GM19438 (cell line): ENCODE measurements at regions not wholly inside any gene's neighbourhood (a gene's known extent, or its start where the extent isn't known, plus 50 kb on each side); places are given as distances from the start of the nearest gene placed in this dataset.
"Not testable (repeated sequence)": the region's sequence is repeated elsewhere in the genome, so short reads cannot be mapped to it uniquely, and the experiment has no call there.

Experiments used
- ATAC-seq: cut with Tn5 transposase; IDR thresholded peaks from one replicate; pipeline ENCODE4 v1.9.1; 2021; ENCODE audit warnings: low read depth; ENCODE audit not compliant: unreplicated experiment

GRCh38 chr17:14590459-14591250 is 289.8 kb downstream of the HS3ST3B1 start:
- no peak for ATAC-seq

GRCh38 chr17:14585099-14585498 is 284.2 kb downstream of the HS3ST3B1 start:
- no peak for ATAC-seq

GRCh38 chr17:14582996-14583395 is 282.1 kb downstream of the HS3ST3B1 start:
- no peak for ATAC-seq

GRCh38 chr17:14581186-14581830 is 280.4 kb downstream of the HS3ST3B1 start:
- ATAC-seq: no peak

- ATAC-seq: no peak
Observed at GRCh38 chr17:14580499-14580898, 279.6 kb downstream of the HS3ST3B1 start.

- ATAC-seq: no peak
Observed at GRCh38 chr17:14579716-14580115, 278.8 kb downstream of the HS3ST3B1 start.

- ATAC-seq: no peak
Observed at GRCh38 chr17:14575471-14575953, 274.6 kb downstream of the HS3ST3B1 start.

- not testable (repeated sequence) for ATAC-seq
Observed at GRCh38 chr17:14560325-14560724, 259.4 kb downstream of the HS3ST3B1 start.

DNA sequence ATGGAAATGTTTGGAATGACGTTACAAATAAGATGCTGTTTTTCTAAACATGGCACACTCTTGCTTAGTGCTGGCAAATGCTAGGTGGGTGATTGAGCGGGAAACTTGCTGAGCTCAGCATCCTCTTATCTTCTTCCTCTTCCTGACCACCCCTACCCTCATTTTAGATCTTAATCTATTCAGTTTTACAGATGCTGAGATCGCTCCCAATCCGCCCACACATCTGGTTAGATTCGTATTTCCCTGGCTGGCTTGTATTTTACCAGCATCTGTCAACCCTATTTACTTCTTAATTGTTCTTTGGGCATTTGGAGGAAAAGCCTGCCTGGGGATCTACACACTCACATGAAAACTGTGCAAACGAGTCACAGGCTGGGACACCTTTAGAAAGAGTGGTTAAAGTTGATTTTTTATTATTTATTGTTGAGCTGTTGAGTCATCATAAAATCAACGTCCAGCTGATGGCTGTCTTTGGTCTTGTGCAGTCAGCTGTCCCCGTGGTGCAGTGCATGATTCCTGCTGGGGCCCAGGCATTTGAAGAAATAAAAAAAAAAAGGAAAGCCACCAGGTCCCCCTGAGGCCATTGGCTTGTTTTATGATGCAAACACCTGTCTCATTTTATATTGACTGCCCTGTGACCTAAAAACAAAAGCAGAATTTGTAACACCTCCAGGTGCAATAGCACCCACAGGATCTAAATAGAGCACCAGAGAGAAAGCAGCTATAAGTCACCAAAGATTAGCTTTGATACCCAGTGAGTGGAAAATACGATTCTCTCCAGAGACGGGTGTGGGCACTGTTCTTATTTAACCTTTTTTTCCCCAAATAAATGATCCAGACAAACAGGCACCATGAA is 258.6 kb downstream of the HS3ST3B1 start:
- ATAC-seq: no peak

- ATAC-seq: no peak
Observed at GRCh38 chr17:14557480-14557879, 256.6 kb downstream of the HS3ST3B1 start.

DNA sequence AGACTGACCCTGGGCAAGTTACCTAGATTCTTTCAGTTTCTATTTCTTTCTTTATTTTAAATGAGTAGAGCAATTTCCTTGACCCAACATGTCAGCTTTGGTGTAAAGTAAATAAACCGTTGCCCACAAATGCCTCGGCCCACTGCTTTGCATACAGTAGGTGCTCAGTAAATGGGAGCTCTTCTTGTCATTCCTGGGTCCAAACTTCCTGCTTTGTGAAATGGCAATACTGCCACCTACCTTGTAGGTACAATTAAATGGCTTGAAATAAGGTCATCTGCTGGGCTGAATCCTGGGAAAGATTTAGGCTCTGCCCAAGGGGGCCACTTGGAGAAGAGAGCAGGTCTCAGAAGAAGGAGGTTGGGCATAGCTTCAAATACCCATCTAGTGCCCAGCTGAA is 253.0 kb downstream of the HS3ST3B1 start:
- no peak for ATAC-seq

GRCh38 chr17:14552306-14552705 is 251.4 kb downstream of the HS3ST3B1 start:
- ATAC-seq: no peak

DNA sequence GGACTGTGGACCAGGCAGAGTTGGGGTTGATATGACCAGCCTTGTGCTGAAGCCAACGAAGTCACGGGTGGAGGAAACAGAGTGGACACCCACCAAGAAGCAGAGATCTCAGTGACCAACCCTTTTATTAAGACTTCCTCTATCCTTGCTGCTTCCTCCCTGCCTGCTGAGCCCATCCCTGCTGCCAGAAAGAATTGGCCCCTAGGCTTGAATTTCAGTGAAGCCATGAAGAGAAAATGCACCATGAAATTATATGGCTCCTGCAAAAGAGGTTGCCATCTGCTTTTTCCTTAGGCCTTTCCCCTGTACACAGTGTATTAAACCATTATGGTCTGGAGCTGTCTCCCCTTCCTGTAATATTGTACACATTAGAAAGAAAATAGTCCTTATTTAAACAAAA is 246.7 kb downstream of the HS3ST3B1 start:
- no peak for ATAC-seq

DNA sequence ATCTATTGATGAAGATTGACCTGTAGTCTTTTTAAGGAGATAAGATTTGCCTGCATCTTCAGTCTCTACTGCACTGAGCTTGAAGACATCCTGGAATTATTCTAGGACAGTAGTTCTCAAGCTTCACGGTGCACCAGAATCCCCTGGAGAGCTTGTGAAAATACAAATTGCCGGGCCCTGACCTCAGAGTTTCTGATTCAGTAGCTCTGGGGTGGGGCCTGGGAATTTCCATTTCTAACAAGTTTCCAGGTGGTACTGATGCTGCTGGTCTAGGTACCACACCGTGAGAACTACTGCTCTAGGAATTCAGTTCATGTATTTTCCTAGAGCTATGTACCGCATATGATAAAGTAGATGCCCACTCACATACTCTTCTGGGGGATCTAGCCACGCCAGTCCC is 246.1 kb downstream of the HS3ST3B1 start:
- ATAC-seq: no peak

- ATAC-seq: no peak
Observed at GRCh38 chr17:14545156-14545906, 244.4 kb downstream of the HS3ST3B1 start.

DNA sequence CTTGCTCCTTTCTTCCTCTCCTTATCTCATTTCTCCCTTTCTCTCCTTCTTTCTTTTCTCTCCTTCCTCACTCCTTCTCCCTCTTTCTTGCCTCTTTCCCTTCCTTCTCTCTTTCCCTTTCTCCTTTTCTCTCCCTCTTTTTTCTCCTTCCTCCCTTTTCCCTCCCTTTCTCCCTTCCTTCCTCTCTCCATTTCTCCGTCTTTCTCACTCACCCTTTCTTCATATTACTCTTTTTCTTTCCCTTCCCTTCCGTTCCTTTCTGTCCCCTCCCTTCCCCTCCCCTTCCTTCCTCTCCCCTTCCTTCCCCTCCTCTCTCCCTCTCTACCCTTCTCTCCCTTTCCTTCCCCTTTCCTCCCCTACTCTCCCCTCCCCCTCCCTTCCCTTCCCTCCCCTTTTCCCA is 240.8 kb downstream of the HS3ST3B1 start:
- ATAC-seq: no peak

DNA sequence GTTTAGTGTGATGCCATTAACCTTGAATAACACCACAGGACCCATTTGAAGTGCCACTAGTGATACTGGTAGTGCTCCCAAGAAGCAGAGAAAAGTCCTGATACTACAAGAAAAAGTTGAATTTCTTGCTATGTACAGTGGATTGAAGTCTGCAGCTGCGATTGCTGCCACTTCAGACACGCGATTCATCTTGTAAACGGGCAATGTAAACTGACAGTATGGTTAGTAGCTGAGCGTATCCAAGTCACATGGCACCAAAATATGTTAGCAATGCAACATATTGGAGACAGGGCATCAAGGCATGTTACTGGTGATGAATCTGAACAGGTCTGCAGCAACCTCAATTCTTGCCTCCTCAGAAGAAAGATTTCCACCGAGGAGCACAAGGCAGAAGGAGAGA is 238.9 kb downstream of the HS3ST3B1 start:
- ATAC-seq: no peak

DNA sequence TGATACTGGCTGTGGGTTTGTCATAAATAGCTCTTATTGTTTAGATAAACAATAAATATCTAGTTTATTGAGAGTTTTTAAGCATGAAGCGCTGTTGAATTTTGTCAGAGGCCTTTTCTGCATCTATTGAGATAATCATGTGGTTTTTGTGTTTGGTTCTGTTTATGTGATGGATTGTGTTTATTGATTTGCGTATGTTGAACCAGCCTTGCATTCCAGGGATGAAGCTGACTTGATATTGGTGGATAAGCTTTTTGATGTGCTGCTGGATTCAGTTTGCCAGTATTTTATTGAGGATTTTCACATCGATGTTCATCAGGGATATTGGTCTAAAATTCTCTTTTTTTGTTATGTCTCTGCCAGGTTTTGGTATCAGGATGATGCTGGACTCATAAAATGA is 231.4 kb downstream of the HS3ST3B1 start:
- not testable (repeated sequence) for ATAC-seq

DNA sequence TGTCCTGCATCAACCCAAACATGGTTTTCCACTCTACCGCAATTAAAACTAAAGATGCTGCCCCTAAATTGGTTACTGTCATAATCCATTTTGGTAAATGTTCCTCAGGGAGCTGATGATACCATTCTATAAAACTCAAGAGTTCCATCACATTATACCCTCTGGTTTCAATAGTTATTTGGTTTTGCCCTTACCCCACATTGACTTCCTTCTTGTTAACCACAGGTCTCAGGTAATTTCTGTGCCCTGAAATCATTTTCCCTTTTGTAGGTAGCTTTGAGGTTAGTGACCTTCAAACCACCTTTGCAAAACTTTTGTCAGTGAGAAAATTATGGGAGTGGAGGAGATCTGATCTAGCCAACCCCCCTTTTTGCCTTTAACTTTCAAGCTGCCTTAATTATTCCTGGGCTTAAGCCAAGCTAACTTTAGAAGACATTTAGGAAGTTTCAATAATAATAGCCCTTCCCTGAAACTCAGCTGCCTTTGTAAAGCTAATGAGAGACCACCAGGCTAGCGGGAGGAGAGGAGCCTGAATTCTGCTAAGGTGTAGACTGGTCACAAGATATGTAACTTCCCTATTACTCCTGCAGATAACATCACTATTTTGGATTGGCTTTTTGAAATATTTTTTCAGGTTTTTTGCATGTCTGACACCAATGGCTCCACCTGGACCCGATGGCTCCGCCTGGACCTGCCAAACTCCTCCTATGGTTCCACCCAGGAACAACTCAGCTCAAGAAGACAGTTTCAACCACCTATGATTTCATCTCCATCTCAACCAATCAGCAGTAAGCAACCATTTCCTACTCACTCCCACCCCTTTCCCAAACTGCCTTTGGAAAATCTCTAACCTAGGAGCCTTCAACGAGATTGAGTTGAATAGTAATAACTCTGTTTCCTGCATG is 224.9 kb downstream of the HS3ST3B1 start:
- no peak for ATAC-seq
